ENCODE measurements at regions not wholly inside any gene's neighbourhood (a gene's known extent, or its start where the extent isn't known, plus 50 kb on each side); places are given as distances from the start of the nearest gene placed in this dataset.

- H3K4me1 ChIP-seq (ENCODE audit: control insufficient read depth, insufficient read depth, low read length) = peaks cover 6% of the 10 kb centered on the region
- no peak overlapping the region for H3K4me3 ChIP-seq (ENCODE audit: low read length)
- TF ChIP-seq, protein P1, sequence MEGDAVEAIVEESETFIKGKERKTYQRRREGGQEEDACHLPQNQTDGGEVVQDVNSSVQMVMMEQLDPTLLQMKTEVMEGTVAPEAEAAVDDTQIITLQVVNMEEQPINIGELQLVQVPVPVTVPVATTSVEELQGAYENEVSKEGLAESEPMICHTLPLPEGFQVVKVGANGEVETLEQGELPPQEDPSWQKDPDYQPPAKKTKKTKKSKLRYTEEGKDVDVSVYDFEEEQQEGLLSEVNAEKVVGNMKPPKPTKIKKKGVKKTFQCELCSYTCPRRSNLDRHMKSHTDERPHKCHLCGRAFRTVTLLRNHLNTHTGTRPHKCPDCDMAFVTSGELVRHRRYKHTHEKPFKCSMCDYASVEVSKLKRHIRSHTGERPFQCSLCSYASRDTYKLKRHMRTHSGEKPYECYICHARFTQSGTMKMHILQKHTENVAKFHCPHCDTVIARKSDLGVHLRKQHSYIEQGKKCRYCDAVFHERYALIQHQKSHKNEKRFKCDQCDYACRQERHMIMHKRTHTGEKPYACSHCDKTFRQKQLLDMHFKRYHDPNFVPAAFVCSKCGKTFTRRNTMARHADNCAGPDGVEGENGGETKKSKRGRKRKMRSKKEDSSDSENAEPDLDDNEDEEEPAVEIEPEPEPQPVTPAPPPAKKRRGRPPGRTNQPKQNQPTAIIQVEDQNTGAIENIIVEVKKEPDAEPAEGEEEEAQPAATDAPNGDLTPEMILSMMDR (conservative IDR thresholded peaks at IDR 0.05) = no peak
- no peaks in the 10 kb centered on the region for H3K9me3 Mint-ChIP-seq
- no peaks in the 10 kb centered on the region for H3K36me3 Mint-ChIP-seq (ENCODE audit: low read depth)
- H3K27ac Mint-ChIP-seq = peak overlapping the region; percentile 75
- no peaks in the 10 kb centered on the region for H3K27me3 ChIP-seq (ENCODE audit: control insufficient read depth, insufficient read depth, low read length, poor library complexity, severe bottlenecking)
- peaks cover 31% of the 10 kb centered on the region for H3K4me1 Mint-ChIP-seq
- H3K27ac ChIP-seq (ENCODE audit: low read depth, low read length) = peak overlapping the region; percentile 16
- H3K9me3 ChIP-seq (ENCODE audit: control insufficient read depth, low read length) = no peaks in the 10 kb centered on the region
- no peak for DNase-seq
- no peak overlapping the region for H3K9ac ChIP-seq (ENCODE audit: extremely low read depth, low read length, poor library complexity, severe bottlenecking)
- 94 to 100% methylated on average over 6 to 7 of the region's 7 CpGs for WGBS, 2 experiments (ENCODE audit: insufficient coverage in 1 of 2, insufficient read length in 1 of 2)
- H3K27me3 Mint-ChIP-seq (ENCODE audit: insufficient read depth) = no peaks in the 10 kb centered on the region
- H3K4me3 Mint-ChIP-seq = no peak overlapping the region
- no peaks in the 10 kb centered on the region for H3K36me3 ChIP-seq (ENCODE audit: control insufficient read depth, insufficient read depth, low read length)
Observed at GRCh38 chr4:159047478-159048165, 55.3 kb upstream of the RAPGEF2 start.

- H3K27me3 Mint-ChIP-seq (ENCODE audit: insufficient read depth) = no peaks in the 10 kb centered on the region
- Histone ChIP-seq H3K9ac (ENCODE audit: extremely low read depth, low read length, poor library complexity, severe bottlenecking) (no peak overlapping the region), H3K4me1 (ENCODE audit: control insufficient read depth, insufficient read depth, low read length) (peaks cover 6% of the 10 kb centered on the region), H3K27me3 (ENCODE audit: control insufficient read depth, insufficient read depth, low read length, poor library complexity, severe bottlenecking) (no peaks in the 10 kb centered on the region), H3K4me3 (ENCODE audit: low read length) (no peak overlapping the region), H3K36me3 (ENCODE audit: control insufficient read depth, insufficient read depth, low read length) (no peaks in the 10 kb centered on the region), H3K27ac (ENCODE audit: low read depth, low read length) (peak overlapping the region; percentile 47), H3K9me3 (ENCODE audit: control insufficient read depth, low read length) (no peaks in the 10 kb centered on the region)
- peaks cover 31% of the 10 kb centered on the region for H3K4me1 Mint-ChIP-seq
- DNase-seq = peak; percentile 71
- no peak overlapping the region for H3K4me3 Mint-ChIP-seq
- 78 to 82% methylated on average over 8 to 14 of the region's 16 CpGs for WGBS, 2 experiments (ENCODE audit: insufficient coverage in 1 of 2, insufficient read length in 1 of 2)
- no peaks in the 10 kb centered on the region for H3K36me3 Mint-ChIP-seq (ENCODE audit: low read depth)
- TF ChIP-seq, protein P1 (conservative IDR thresholded peaks at IDR 0.05) = no peak
- H3K9me3 Mint-ChIP-seq = no peaks in the 10 kb centered on the region
- H3K27ac Mint-ChIP-seq = peak overlapping the region; percentile 75
Observed at GRCh38 chr4:159048166-159048886, 54.6 kb upstream of the RAPGEF2 start.

DNA sequence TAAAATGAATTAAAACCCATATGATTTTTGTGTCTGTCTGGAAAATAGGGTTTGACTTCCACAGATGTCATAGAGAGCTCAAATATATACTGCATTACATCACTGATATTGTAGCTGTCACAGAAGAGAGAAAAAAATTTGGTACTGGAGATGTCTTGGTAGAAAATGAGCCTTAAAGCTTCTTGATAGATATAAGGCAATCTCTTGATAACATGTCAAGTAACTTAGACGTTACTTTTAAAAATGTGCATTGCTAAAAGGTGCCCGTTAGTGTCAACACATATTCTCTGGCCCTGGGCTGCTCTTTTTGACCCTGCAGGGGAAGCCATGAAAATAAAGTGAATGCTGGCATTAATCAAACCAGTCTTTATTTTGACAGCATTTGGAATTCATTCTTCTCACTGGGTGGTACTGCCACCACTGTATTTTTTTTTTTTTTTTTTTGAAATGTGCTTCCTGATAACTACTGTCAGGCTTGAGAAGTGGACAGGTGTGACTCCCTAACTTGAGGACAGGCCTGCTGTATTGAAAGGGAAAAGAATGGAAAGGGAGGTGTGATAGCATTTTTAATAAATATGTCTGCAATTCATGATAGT lies 53.0 kb upstream of the RAPGEF2 start:
- H3K9ac ChIP-seq (ENCODE audit: extremely low read depth, low read length, poor library complexity, severe bottlenecking) = no peak overlapping the region
- 72 to 86% methylated on average over 2 of the region's 2 CpGs for WGBS, 2 experiments (ENCODE audit: insufficient coverage in 1 of 2, insufficient read length in 1 of 2)
- no peak overlapping the region for H3K4me3 ChIP-seq (ENCODE audit: low read length)
- no peaks in the 10 kb centered on the region for H3K9me3 Mint-ChIP-seq
- no peaks in the 10 kb centered on the region for H3K27me3 Mint-ChIP-seq (ENCODE audit: insufficient read depth)
- no peak overlapping the region for H3K27ac ChIP-seq (ENCODE audit: low read depth, low read length)
- TF ChIP-seq, protein P1 (conservative IDR thresholded peaks at IDR 0.05) = no peak
- no peak overlapping the region for H3K27ac Mint-ChIP-seq
- H3K36me3 ChIP-seq (ENCODE audit: control insufficient read depth, insufficient read depth, low read length) = no peaks in the 10 kb centered on the region
- H3K27me3 ChIP-seq (ENCODE audit: control insufficient read depth, insufficient read depth, low read length, poor library complexity, severe bottlenecking) = no peaks in the 10 kb centered on the region
- peaks cover 6% of the 10 kb centered on the region for H3K4me1 ChIP-seq (ENCODE audit: control insufficient read depth, insufficient read depth, low read length)
- H3K9me3 ChIP-seq (ENCODE audit: control insufficient read depth, low read length) = no peaks in the 10 kb centered on the region
- H3K4me3 Mint-ChIP-seq = no peak overlapping the region
- H3K36me3 Mint-ChIP-seq (ENCODE audit: low read depth) = no peaks in the 10 kb centered on the region
- no peak for DNase-seq
- peaks cover 40% of the 10 kb centered on the region for H3K4me1 Mint-ChIP-seq
